Stomach (tissue), 8 donors: ENCODE measurements at regions not wholly inside any gene's neighbourhood (a gene's known extent, or its start where the extent isn't known, plus 50 kb on each side); places are given as distances from the start of the nearest gene placed in this dataset.

Experiments used
- DNase-seq, 2 donors: peaks; one replicate each; pipeline versions ENCODE4 v3.0.0 to v3.0.0-alpha.2; 2013 to 2019
- H3K27ac ChIP-seq, 5 donors: fragments of 200-600 bp in 4 of 5; sonication (generic) in 4 of 5; one replicate each; pipeline ENCODE4 v1.5.1; 2013 to 2019; ENCODE audit warnings: mild to moderate bottlenecking in 1 of 5, moderate library complexity in 1 of 5
- H3K27me3 ChIP-seq, 3 donors: fragments of 200-600 bp; sonication (generic); one replicate each; pipeline ENCODE4 v1.5.1; 2017 to 2019; ENCODE audit warnings: mixed run types in 1 of 3
- H3K36me3 ChIP-seq, 4 donors: fragments of 200-600 bp; sonication (generic); 1 replicate in 3 of 4; 2 replicates in 1 of 4; pipeline ENCODE4 v1.5.1; 2016 to 2019
- H3K4me1 ChIP-seq, 4 donors: fragments of 200-600 bp; sonication (generic); one replicate each; pipeline ENCODE4 v1.5.1; 2016 to 2019
- H3K4me3 ChIP-seq, 4 donors: fragments of 200-600 bp; sonication (generic) in 3 of 4; one replicate each; pipeline ENCODE4 v1.5.1; 2016 to 2019; ENCODE audit warnings: mild to moderate bottlenecking in 1 of 4
- H3K9me3 ChIP-seq, 4 donors: fragments of 200-600 bp; sonication (generic); one replicate each; pipeline ENCODE4 v1.5.1; 2016 to 2019
- EP300 ChIP-seq: sonication (generic); formaldehyde crosslinking; IDR thresholded peaks from one replicate; pipeline ENCODE4 v1.6.1; 2017; ENCODE audit warnings: antibody characterized with exemption
- POLR2A ChIP-seq, 4 donors: fragments of 450-650 bp; IDR thresholded peaks; one replicate each; pipeline ENCODE4 v1.6.1; 2016; ENCODE audit warnings: antibody characterized with exemption in 4 of 4, control low read depth in 2 of 4, mild to moderate bottlenecking in 1 of 4, moderate library complexity in 1 of 4
- POLR2AphosphoS5 ChIP-seq, 3 donors: sonication (generic); formaldehyde crosslinking; IDR thresholded peaks; one replicate each; pipeline ENCODE4 v1.6.1; 2016; ENCODE audit warnings: antibody characterized with exemption in 3 of 3
- WGBS, 5 donors: extraction: QIAGEN DNeasy Blood & Tissue Kit in 3 of 5; methylation state at CpG; one replicate each; pipeline versions ENCODE4 v1.1.5 to v1.1.7; 2013 to 2018; 5-methylcytosine and 5-hydroxymethylcytosine counted together
- intact Hi-C: fragments of 100-400 bp; cut with DNase I; formaldehyde crosslinking; loops from one replicate; pipeline ENCODE4 v1.15.1; 2023; ENCODE audit warnings: low total_unique reads
- TF ChIP-seq, protein P1 (sequence below), 7 experiments: fragments of 450-650 bp in 4 of 7; fragments of 200-600 bp in 3 of 7; sonication (generic) in 3 of 7; IDR thresholded peaks; one replicate each; pipeline ENCODE4 v1.5.1; 2016 to 2019; ENCODE audit warnings: antibody characterized with exemption in 7 of 7, control low read depth in 2 of 7, mild to moderate bottlenecking in 1 of 7
- donor health status: healthy with polysubstance abuse.
- donor health status: Bipolar disorder and iron deficiency.
- donor health status: healthy.

DNA sequence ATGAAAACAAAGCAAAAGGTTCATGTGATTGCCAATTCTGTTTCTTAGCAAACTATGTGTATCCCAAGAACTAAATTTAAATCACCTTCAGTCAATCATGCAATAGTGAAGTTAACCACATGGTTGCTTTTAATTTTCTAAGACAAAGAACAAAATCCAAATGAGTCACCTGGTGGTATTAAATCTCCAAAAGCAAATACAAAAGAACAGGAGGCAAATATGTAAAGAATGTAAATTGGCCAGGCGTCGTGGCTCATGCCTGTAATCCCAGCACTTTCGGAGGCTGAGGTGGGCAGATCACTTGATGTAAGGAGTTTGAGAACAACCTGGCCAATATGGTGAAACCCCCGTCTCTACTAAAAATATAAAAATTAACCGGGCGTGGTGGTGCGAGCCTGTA lies 54.2 kb upstream of the PIK3R4 start:
- no peak for DNase-seq
- H3K9me3 ChIP-seq: peaks cover 0 to 9% (median 2%) of the 10 kb centered on the region in 4 donors
- WGBS, 5 donors: 58 to 79% (median 60%) methylated on average over 7 of the region's 7 CpGs
- no peaks in the 10 kb centered on the region for H3K36me3 ChIP-seq
- H3K27me3 ChIP-seq: no peaks in the 10 kb centered on the region
- intact Hi-C loops: no loop called here
- TF ChIP-seq, protein P1, sequence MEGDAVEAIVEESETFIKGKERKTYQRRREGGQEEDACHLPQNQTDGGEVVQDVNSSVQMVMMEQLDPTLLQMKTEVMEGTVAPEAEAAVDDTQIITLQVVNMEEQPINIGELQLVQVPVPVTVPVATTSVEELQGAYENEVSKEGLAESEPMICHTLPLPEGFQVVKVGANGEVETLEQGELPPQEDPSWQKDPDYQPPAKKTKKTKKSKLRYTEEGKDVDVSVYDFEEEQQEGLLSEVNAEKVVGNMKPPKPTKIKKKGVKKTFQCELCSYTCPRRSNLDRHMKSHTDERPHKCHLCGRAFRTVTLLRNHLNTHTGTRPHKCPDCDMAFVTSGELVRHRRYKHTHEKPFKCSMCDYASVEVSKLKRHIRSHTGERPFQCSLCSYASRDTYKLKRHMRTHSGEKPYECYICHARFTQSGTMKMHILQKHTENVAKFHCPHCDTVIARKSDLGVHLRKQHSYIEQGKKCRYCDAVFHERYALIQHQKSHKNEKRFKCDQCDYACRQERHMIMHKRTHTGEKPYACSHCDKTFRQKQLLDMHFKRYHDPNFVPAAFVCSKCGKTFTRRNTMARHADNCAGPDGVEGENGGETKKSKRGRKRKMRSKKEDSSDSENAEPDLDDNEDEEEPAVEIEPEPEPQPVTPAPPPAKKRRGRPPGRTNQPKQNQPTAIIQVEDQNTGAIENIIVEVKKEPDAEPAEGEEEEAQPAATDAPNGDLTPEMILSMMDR (IDR thresholded peaks at IDR 0.05): no peak
- H3K27ac ChIP-seq: no peak overlapping the region
- H3K4me3 ChIP-seq: no peak overlapping the region
- no peaks in the 10 kb centered on the region for H3K4me1 ChIP-seq

DNA sequence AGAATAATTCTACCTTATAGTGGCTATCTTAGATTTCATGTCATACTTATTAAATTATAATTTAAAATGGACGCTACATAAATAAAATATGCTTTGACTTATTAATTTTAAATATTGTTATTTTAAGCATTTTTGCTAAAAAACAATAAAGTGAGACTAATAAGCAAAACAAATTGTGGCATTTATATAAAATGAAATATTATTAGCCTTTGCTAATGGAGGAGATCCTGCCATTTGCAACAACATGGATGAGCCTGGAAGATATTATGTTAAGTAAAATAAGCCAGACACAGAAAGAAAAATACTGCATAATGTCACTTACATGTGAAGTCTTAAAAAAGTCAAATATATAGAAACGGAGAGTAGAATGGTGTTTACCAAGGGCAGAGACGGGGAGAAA lies 54.8 kb upstream of the PIK3R4 start:
- no peaks in the 10 kb centered on the region for H3K4me1 ChIP-seq
- H3K27ac ChIP-seq: no peak overlapping the region
- no peaks in the 10 kb centered on the region for H3K36me3 ChIP-seq
- TF ChIP-seq POLR2AphosphoS5 (IDR thresholded peaks at IDR 0.05) (no peak), POLR2A (IDR thresholded peaks at IDR 0.05) (no peak), EP300 (no peak)
- TF ChIP-seq, protein P1 (IDR thresholded peaks at IDR 0.05): no peak
- no peaks in the 10 kb centered on the region for H3K27me3 ChIP-seq
- 71 to 82% (median 74%) methylated on average over 3 of the region's 3 CpGs for WGBS, 5 donors
- DNase-seq: no peak
- intact Hi-C loops: no loop called here
- H3K9me3 ChIP-seq: peaks cover 0 to 10% (median 2%) of the 10 kb centered on the region in 4 donors
- no peak overlapping the region for H3K4me3 ChIP-seq

DNA sequence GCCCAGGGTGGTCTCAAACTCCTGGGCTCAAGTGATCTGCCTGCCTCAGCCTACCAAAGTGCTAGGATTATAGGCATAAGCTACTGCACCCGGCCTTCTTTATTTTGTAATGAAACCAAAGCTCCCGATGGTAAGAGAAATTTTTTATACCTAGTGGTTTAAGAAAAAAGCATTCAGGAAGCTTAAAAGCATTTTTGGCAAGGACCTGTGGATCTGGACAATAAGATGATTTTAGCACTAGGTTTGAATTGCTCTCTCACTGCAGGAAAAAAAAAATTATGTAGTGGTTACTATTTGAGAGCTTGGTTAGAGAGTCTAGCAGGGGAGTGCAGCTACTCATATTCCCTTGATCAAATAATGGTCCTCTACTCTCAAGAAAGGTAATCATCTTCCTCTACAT lies 64.9 kb upstream of the PIK3R4 start:
- Histone ChIP-seq H3K9me3 (no peaks in the 10 kb centered on the region), H3K4me3 (no peak overlapping the region), H3K4me1 (no peaks in the 10 kb centered on the region), H3K27ac (peak overlapping the region in 1 of 5 donors; percentile 53), H3K36me3 (no peaks in the 10 kb centered on the region), H3K27me3 (no peaks in the 10 kb centered on the region)
- peak in 1 of 2 donors; percentile 36 for DNase-seq
- intact Hi-C loops: no loop called here
- TF ChIP-seq EP300 (no peak), POLR2AphosphoS5 (IDR thresholded peaks at IDR 0.05) (no peak), POLR2A (IDR thresholded peaks at IDR 0.05) (no peak)
- TF ChIP-seq, protein P1 (IDR thresholded peaks at IDR 0.05): no peak
- WGBS, 5 donors: 42 to 82% (median 74%) methylated on average over 2 of the region's 2 CpGs

DNA sequence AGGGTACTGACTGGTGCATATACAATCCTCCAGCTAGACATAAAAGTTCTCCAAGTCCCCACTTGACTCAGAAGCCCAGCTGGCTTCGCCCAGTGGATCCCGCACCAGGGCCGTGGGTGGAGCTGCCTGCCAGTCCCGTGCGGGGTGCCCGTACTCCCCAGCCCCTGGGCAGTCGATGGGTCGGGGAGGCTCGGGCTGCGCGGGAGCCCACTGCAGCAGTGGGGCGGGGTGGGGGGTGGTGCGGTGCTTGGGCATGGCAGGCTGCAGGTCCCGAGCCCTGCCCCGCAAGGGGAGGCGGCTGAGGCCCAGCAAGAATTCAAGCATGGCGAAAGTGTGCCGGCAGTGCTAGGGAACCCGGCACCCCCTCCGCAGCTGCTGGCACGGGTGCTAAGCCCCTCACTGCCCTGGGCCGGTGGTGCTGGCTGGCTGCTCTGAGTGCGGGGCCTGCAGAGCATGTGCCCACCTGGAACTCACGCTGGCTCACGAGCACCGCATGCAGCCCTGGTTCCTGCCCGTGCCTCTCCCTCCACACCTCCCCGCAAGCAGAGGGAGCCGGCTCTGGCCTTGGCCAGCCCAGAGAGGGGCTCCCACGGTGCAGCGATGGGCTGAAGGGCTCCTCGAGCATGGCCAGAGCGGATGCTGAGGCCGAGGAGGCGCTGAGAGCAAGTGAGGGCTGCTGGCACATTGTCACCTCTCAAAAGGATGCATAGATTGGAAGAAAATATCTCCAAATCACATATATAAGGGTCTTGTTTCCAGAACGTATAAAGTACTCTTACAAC lies 68.3 kb upstream of the PIK3R4 start:
- no peak for DNase-seq
- no peaks in the 10 kb centered on the region for H3K27me3 ChIP-seq
- no peak overlapping the region for H3K4me3 ChIP-seq
- H3K27ac ChIP-seq: no peak overlapping the region
- H3K9me3 ChIP-seq: no peaks in the 10 kb centered on the region
- TF ChIP-seq POLR2A (IDR thresholded peaks at IDR 0.05) (no peak), POLR2AphosphoS5 (IDR thresholded peaks at IDR 0.05) (no peak), EP300 (no peak)
- TF ChIP-seq, protein P1 (IDR thresholded peaks at IDR 0.05): no peak
- WGBS, 5 donors: 92 to 95% (median 94%) methylated on average over 29 to 36 of the region's 36 CpGs
- no peaks in the 10 kb centered on the region for H3K36me3 ChIP-seq
- intact Hi-C loops: no loop called here
- peaks cover 0 to 8% (median 0%) of the 10 kb centered on the region in 4 donors for H3K4me1 ChIP-seq
